NCI-H748 treated with DMSO at 0.1 percent for 48 hours (cell line): ENCODE measurements at regions not wholly inside any gene's neighbourhood (a gene's known extent, or its start where the extent isn't known, plus 50 kb on each side); places are given as distances from the start of the nearest gene placed in this dataset.

Experiments used
- DNase-seq: peaks from one replicate; lab custom pipeline; 2025; lab: John Stamatoyannopoulos, UW

- DNase-seq: no peak
Measured at GRCh38 chr2:152875701-152876695, 157.6 kb downstream of the ARL6IP6 start.

DNA sequence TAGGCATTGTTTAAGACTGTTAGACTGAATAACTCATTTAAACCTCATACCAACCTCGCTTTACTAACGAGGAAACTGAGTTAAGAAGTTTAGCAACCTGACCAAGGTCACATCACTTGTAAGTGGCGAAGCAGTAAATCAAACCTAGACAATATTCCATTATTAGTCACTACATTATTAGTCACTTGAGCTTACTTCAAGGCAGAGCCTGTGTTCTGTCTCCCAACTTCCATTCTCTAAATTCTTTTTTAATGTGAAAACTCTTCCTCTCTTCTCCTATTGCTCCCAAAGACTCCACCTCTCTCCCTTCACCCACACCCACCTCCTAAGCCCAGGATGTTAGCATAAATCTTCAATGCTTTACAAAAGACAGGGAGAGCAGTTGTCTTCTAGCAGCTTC lies 156.5 kb downstream of the ARL6IP6 start:
- DNase-seq: no peak

DNA sequence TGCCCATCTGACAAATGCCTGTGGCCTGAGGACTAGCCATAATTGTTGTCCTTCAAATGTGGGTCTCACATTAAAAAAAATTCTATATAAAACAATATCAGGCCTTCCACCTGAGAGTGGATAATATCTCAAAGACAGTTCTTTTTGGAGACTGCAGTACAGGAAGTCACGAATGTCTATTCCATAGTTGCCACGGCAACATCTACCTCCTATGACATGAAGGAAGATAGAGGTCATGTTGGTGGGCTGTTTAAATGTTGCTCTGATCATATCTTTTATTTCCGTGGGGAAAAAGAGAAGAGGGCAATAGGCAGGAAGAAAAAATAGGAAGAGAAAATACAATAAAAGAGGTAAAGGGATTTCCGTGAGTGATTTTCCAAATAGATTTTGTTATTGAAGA lies 151.8 kb downstream of the ARL6IP6 start:
- DNase-seq: no peak

- no peak for DNase-seq
Measured at GRCh38 chr2:152867397-152867796, 149.0 kb downstream of the ARL6IP6 start.

- no peak for DNase-seq
Measured at GRCh38 chr2:152864601-152865149, 146.3 kb downstream of the ARL6IP6 start.

- DNase-seq: no peak
Measured at GRCh38 chr2:152863826-152864225, 145.4 kb downstream of the ARL6IP6 start.

DNA sequence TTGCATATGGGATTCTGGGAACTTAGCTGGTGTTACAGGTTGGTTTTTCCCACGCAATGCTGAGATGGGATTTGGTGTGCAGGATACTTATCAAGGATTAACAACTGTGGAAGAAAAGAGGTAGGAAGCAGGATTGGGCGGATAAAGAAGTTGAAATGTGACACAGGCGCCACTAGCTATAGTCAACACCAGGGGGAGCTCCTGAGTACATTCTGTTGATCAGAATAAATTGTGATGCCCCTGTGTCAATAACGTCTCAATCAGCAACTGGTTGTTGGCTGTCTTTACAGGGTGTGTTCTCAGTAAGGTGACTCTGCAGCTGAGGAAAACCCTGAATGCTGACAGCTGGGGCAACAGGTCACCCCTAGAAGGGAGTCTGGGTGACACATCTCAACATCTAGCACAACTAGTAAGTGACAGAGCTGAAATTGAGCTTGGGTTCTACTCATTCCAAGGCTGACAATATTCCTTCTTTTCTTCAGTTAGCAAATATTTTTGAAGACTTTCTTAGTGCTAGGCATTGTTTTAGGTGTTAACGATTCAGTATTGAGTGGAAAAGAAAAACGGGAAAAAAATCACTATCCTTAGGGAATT lies 143.0 kb downstream of the ARL6IP6 start:
- peak; percentile 31 for DNase-seq

DNA sequence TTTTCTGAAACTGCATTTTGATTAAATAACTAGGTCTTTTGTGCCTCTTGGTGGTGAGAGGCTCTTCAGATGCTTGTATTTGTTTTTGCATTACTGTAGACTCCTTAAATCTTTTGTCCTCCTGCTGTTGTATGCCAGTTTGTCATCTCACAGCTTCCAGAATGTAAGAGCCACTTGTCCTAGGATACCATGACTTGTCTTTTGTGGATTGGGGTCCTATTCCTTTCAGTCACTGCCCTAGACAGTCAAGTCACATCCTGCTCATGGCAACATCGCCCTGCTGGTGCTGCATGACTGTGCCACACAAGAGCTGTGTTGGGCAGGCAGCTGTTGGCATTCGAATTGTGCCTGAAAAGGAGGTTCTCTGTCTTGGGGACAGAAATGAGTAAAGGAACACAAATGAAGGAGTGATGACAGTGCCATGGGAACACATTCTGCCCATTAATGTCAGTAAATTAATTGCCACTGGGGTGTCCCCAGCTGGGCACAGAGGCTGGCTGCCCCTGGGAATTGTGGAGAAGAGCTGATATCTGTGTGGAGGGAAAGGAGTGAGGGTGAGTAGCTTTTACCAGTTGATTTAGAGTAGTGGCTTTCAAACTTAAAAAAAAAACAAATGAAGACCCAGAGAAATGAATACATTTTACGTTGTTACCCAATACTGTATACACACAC lies 140.3 kb downstream of the ARL6IP6 start:
- no peak for DNase-seq

GRCh38 chr2:152846697-152847470 lies 128.5 kb downstream of the ARL6IP6 start:
- DNase-seq: no peak

- DNase-seq: no peak
Measured at GRCh38 chr2:152835674-152836073, 117.3 kb downstream of the ARL6IP6 start.

DNA sequence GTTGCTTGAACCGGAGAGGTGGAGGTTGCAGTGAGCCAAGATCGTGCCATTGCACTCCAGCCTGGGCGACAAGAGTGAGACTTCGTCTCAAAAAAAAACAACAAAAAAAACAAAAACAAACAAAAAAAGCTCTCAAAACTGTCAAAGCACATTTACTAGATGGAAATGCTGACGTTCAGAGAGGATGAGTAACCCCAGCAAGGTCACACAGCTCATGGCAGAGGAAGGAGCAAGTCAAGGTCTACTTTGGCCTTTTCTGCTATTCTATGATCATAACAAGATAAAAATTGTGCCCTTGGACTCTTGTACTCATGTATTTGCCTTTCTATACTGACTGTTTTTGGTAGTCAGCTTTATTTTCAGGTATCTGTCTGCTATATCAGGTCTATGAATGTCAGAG lies 109.5 kb downstream of the ARL6IP6 start:
- no peak for DNase-seq

GRCh38 chr2:152826581-152827279 lies 108.3 kb downstream of the ARL6IP6 start:
- no peak for DNase-seq

GRCh38 chr2:152825834-152826233 lies 107.4 kb downstream of the ARL6IP6 start:
- no peak for DNase-seq

- no peak for DNase-seq
Measured at GRCh38 chr2:152823905-152824304, 105.5 kb downstream of the ARL6IP6 start.

GRCh38 chr2:152822676-152823075 lies 104.3 kb downstream of the ARL6IP6 start:
- DNase-seq: no peak

GRCh38 chr2:152820048-152820447 lies 101.6 kb downstream of the ARL6IP6 start:
- no peak for DNase-seq

- DNase-seq: no peak
Measured at GRCh38 chr2:152815634-152816257, 97.3 kb downstream of the ARL6IP6 start.

GRCh38 chr2:152814475-152815030 lies 96.1 kb downstream of the ARL6IP6 start:
- no peak for DNase-seq

- no peak for DNase-seq
Measured at GRCh38 chr2:152813351-152813750, 94.9 kb downstream of the ARL6IP6 start.
